Caki2 (cell line): ENCODE measurements at regions not wholly inside any gene's neighbourhood (a gene's known extent, or its start where the extent isn't known, plus 50 kb on each side); places are given as distances from the start of the nearest gene placed in this dataset.

Experiments used
- DNase-seq: peaks from one replicate; pipeline ENCODE4 v3.0.0-alpha.2; 2015; ENCODE audit warnings: low read depth
- in situ Hi-C: cut with HindIII; loops from 2 replicates; pipeline ENCODE4 v1.10.0; 2016; ENCODE audit warnings: low sequenced_read_pairs, low pct_unique_long_range_greater_than_20kb, mixed read lengths

DNA sequence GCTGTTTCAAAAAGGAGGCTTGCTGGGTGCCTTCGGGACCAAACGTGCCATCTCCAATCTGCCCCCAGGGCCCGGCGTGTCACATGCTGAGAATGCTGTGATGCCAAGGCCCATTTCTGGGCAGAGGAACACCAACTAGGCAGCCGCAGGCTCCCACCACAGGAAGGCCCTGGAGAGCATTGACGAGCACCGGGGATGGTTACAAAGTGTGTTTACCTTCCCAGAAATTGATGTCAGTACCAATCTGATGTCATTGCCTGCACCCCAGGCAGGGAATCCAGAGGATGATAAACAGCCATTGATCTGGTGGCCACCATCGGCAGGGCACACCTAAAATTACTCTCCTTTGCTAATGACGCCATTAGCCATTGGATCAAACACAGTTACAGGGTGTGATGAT, 418.1 kb upstream of the CDH5 start:
- in situ Hi-C loops: no loop called here
- no peak for DNase-seq

DNA sequence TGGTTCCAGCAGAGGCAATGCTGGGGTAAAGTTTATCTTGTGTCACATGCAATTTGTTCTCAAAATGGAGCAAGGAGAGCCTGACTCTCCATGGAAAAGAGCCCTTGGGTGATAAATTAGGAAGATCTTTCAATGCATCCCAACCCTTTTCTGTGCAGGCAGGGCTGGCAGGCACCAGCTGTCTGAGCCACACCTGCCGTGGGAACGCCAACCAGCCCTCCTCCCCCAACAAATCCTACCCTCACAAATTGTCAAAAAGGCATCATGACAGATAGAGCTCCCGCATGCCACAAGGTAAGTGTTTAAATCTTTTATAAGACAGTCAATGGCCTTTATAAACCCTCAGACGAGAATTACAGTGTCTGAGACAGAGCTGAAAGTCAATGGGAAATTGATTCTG, 418.5 kb upstream of the CDH5 start:
- DNase-seq: no peak
- in situ Hi-C loops: no loop called here

- in situ Hi-C loops: no loop called here
Observed at GRCh38 chr16:65945493-65945892, 421.0 kb upstream of the CDH5 start.

GRCh38 chr16:65944361-65944760, 422.1 kb upstream of the CDH5 start:
- in situ Hi-C loops: no loop called here

More at GRCh38 chr16:65945493-65945892, 421.0 kb upstream of the CDH5 start:
- no peak for DNase-seq

GRCh38 chr16:65940711-65941110, 425.8 kb upstream of the CDH5 start:
- DNase-seq: no peak
- in situ Hi-C loops: no loop called here

More at GRCh38 chr16:65944361-65944760, 422.1 kb upstream of the CDH5 start:
- DNase-seq: no peak

DNA sequence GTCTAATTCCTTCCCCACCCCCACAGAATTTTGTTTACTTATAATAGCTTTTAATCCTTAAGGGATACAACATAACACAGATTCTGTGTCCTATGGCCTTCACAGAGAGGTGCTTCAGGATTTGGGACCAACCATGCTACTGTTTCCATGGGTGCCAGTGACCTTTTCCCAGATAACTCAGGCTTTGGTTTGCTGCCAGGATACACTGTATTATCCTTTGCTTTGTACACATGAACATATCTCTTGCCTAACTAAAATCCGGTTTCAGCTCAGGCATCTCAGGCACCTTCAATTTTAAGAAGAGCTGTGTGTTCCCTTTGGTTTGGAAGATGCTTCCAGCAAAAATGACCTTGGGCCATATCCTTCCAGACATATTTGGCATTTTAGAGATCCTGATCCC, 428.4 kb upstream of the CDH5 start:
- no peak for DNase-seq
- in situ Hi-C loops: no loop called here

GRCh38 chr16:65937455-65937854, 429.0 kb upstream of the CDH5 start:
- in situ Hi-C loops: no loop called here
- no peak for DNase-seq

DNA sequence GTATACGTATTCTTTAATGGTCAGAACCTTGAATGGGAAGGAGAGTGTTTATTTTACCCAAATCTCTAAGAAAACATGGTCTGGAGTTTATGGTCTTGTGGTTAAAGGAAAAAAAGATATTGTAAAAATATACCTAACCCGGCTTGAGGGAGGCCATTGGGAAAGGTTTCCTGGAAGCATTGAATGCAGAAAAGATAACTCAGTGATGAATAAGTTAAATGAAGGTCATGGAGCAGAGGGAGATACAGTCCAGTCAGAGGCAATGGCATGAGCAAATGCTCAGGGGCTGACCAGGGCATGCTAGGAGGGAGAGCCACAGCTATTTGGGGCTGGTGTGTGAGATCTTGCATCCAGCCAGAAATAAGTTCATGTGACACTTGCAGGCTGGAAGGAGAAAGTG, 430.4 kb upstream of the CDH5 start:
- in situ Hi-C loops: no loop called here
- no peak for DNase-seq

GRCh38 chr16:65934443-65934842, 432.0 kb upstream of the CDH5 start:
- in situ Hi-C loops: no loop called here
- no peak for DNase-seq

GRCh38 chr16:65933703-65934102, 432.8 kb upstream of the CDH5 start:
- in situ Hi-C loops: no loop called here
- DNase-seq: no peak

GRCh38 chr16:65932350-65933072, 434.0 kb upstream of the CDH5 start:
- DNase-seq: no peak
- in situ Hi-C loops: no loop called here

DNA sequence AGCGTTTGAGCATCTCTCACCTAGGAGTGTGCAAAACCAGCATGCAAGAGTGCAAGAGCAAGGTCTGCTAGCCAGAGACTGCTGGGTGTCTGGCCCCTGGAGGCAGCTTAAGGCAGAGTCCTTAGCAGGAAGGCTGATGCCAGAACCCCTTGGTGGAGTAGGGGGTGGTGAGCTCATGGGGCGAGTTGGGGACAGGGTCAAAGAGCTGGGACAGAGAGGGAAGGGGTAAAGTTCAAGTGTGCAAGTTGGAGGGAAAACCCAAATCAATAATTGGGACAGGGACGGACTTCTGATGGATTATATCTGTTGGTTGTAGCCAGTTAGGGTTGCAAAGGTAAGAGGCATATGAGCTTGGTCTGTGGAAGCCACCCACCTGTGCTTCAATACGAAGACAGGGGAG, 443.6 kb upstream of the CDH5 start:
- DNase-seq: no peak
- in situ Hi-C loops: no loop called here

DNA sequence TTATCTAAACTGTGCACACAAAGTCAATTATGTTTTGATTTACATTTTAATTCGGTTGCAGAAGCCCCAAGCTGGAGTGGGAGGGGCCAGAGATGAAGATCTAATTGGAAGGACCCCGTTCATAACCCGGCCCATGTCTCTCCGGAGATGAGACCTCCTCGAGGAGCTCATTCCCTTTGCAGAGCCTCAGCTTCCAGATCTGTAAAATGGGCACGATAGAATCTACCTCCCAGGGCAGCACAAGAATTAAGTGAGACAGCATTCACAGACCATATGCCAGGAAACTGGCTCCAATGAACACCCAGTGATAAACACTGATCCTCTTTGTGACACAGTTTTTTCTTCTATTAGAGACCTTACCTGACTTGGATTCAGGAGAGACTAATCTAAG, 446.5 kb upstream of the CDH5 start:
- DNase-seq: no peak
- in situ Hi-C loops: no loop called here

DNA sequence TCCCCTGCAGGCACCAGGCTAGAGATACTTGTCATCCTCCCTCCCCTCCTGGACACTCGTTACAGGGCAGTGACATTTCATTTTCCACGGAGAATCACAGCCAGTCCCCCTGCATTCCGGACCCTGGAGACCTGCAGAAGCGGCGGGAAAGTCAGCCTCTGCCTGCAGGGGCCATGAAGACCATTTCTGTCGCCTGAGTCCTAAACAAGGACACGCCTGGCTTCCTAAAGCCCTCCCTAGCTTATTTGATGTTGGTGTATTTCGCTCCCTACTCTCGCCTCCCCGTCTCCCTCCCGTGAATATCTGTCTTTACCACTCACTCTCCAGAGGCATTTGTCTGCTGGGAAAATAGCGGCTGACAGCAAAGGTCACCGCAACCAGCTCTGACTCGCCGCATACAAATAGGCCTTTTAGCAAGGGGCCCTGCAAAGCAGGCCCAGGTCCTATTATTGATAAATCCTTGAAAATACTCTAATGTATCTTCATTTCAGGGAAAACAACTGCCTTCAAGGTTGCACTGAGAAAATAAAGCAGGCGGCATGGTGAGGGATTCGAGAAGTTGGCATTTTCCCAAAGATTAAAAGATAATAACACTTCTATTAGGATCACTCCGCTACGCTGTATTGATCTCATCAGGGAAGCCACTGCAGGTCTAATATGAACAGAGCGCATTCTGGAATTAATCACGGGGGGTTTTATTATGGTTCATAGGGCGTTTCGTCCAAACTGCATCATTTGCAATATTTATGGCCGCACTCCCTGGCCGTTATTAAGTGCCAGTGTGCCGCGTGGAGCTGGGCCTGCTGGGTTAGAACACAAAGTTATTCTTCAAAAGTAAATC, 447.1 kb upstream of the CDH5 start:
- in situ Hi-C loops: no loop called here

DNA sequence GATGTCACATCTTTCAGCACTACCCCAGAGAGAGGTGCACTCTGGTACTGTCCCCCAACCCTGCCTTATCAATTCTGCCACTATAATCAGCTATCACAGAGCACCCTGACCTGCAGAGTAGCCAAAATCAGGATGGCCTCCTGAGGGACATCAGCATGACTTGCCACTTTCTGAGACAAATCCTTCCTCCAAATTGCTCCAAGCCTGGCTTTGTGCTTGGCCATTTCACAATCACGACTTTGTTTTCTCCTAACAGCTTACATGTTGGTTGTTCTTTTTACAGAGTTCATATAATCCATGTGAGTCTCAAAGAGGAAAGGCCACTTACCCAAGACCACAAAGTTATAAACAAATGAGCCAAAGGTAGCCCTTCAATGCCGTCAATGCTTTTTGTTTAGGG, 449.0 kb upstream of the CDH5 start:
- in situ Hi-C loops: no loop called here
- DNase-seq: no peak

More for the DNA sequence above, 447.1 kb upstream of the CDH5 start:
- no peak for DNase-seq

GRCh38 chr16:65916995-65917394, 449.5 kb upstream of the CDH5 start:
- in situ Hi-C loops: no loop called here
- no peak for DNase-seq

DNA sequence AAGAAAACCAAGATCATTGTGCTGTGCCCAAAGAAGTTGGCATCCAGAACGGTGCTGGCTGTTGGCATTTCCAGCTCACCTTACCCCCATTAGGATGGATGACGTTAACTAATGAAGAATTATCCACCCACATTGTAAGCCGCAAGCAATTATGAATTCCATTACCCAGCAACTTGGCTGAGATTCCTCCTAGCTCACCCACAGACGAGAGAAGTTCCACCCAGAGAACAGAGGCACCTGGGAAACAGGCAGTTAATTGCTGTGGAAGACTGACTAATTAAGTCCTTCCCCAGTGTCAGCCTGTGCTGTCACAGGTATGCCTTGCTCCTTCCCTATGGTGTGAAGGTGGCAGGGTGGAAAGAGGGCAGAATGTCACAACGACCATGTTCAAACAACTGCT, 456.2 kb upstream of the CDH5 start:
- in situ Hi-C loops: no loop called here
- DNase-seq: no peak

- no peak for DNase-seq
- in situ Hi-C loops: no loop called here
Observed at GRCh38 chr16:65909310-65910050, 457.0 kb upstream of the CDH5 start.

GRCh38 chr16:65908568-65908967, 457.9 kb upstream of the CDH5 start:
- no peak for DNase-seq
- in situ Hi-C loops: no loop called here
